ENCODE measurements at regions not wholly inside any gene's neighbourhood (a gene's known extent, or its start where the extent isn't known, plus 50 kb on each side); places are given as distances from the start of the nearest gene placed in this dataset.

DNA sequence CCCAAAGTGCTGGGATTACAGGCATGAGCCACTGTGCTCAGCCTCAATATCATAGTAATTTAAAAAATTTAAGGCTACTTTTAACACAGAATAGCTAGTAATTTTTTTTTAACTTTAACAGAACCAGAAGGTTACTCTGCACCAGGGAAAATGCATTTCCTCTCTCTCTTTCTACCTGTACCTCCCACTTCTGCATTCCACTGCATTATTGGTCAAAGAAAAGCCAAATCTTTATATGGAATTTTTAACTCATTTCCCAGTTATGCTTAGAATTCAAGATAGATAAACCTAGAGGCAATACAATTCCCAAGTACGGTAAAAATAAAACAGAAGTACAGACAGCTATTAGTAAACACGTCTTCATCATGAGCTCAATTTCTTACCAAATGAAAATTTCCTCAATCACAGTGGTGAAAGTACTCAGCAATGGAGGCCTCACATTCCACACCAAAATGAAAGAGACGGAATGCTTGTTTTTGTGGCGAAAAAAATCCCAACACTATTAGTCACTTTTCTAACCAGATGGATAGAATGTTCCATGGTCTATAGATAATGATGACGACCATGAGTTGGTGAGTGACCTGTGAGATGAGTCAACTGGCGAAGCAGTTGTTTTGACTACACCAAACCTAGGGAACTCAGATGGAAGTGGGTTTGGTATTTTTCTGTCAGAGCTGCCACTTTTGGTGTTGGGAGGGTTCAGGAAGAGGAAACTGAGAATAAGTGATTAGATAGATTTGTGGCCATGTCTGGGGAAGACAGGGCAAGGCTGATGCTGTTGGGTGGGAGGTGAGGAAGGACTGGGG lies 104.7 kb upstream of the SGK1 start:
- Histone ChIP-seq H3K9me3 (no peaks in the 10 kb centered on the region), H3K4me3 (no peak overlapping the region), H3K4me1 (peaks cover 0 to 6% (median 0%) of the 10 kb centered on the region in 3 donors), H3K27me3 (no peaks in the 10 kb centered on the region), H3K27ac (peak overlapping the region in 1 of 4 donors; percentile 44), H3K36me3 (no peaks in the 10 kb centered on the region)
- FAIRE-seq (no peak), ATAC-seq (peak in 1 of 4 donors; percentile 71), DNase-seq (no peak)
- 95 to 97% methylated on average over 6 of the region's 6 CpGs for WGBS, 2 donors
- TF ChIP-seq, protein P1, sequence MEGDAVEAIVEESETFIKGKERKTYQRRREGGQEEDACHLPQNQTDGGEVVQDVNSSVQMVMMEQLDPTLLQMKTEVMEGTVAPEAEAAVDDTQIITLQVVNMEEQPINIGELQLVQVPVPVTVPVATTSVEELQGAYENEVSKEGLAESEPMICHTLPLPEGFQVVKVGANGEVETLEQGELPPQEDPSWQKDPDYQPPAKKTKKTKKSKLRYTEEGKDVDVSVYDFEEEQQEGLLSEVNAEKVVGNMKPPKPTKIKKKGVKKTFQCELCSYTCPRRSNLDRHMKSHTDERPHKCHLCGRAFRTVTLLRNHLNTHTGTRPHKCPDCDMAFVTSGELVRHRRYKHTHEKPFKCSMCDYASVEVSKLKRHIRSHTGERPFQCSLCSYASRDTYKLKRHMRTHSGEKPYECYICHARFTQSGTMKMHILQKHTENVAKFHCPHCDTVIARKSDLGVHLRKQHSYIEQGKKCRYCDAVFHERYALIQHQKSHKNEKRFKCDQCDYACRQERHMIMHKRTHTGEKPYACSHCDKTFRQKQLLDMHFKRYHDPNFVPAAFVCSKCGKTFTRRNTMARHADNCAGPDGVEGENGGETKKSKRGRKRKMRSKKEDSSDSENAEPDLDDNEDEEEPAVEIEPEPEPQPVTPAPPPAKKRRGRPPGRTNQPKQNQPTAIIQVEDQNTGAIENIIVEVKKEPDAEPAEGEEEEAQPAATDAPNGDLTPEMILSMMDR (IDR thresholded peaks at IDR 0.05) = no peak
- intact Hi-C loops (cut with DNase I) = no loop called here

GRCh38 chr6:134421501-134421900 lies 103.6 kb upstream of the SGK1 start:
- DNase-seq (no peak), FAIRE-seq (no peak), ATAC-seq (no peak)
- Histone ChIP-seq H3K27ac (no peak overlapping the region), H3K4me3 (no peak overlapping the region), H3K9me3 (no peaks in the 10 kb centered on the region), H3K4me1 (peaks cover 0 to 6% (median 0%) of the 10 kb centered on the region in 3 donors), H3K27me3 (no peaks in the 10 kb centered on the region), H3K36me3 (no peaks in the 10 kb centered on the region)
- TF ChIP-seq, protein P1 (IDR thresholded peaks at IDR 0.05) = no peak
- intact Hi-C loops (cut with DNase I) = no loop called here
- WGBS, 2 donors = 46 to 64% methylated on average over 1 of the region's 1 CpG

GRCh38 chr6:134420614-134421181 lies 102.8 kb upstream of the SGK1 start:
- Histone ChIP-seq H3K4me1 (peaks cover 0 to 6% (median 0%) of the 10 kb centered on the region in 3 donors), H3K9me3 (no peaks in the 10 kb centered on the region), H3K36me3 (no peaks in the 10 kb centered on the region), H3K27me3 (no peaks in the 10 kb centered on the region), H3K27ac (no peak overlapping the region), H3K4me3 (no peak overlapping the region)
- DNase-seq (no peak), FAIRE-seq (no peak), ATAC-seq (no peak)
- TF ChIP-seq, protein P1 (IDR thresholded peaks at IDR 0.05) = no peak
- 75 to 76% methylated on average over 3 of the region's 3 CpGs for WGBS, 2 donors
- intact Hi-C loops (cut with DNase I) = no loop called here

DNA sequence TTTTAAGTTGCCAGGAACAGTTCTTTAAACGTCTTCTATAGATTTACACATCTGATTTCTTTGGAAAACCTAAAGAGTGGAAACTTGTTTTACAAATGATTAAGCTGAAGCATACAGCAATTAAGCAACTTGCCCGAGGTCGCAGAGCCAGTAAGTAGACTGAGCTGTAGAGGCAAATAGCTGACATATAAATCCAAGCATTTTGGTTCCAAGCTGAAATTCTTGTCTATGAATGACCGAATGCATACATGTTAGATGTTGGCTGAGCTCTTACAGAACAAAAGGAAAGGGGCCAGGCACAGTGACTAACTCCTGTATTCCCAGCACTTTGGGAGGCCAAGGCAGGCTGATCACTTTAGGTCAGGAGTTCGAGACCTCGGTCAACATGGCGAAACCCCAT lies 101.8 kb upstream of the SGK1 start:
- Histone ChIP-seq H3K27me3 (no peaks in the 10 kb centered on the region), H3K9me3 (no peaks in the 10 kb centered on the region), H3K4me3 (no peak overlapping the region), H3K36me3 (no peaks in the 10 kb centered on the region), H3K4me1 (peaks cover 0 to 6% (median 2%) of the 10 kb centered on the region in 3 donors), H3K27ac (no peak overlapping the region)
- intact Hi-C loops (cut with DNase I) = no loop called here
- DNase-seq (no peak), FAIRE-seq (no peak), ATAC-seq (no peak)
- TF ChIP-seq, protein P1 (IDR thresholded peaks at IDR 0.05) = no peak
- 79 to 80% methylated on average over 7 of the region's 7 CpGs for WGBS, 2 donors
